GM19239 (cell line): ENCODE measurements at regions not wholly inside any gene's neighbourhood (a gene's known extent, or its start where the extent isn't known, plus 50 kb on each side); places are given as distances from the start of the nearest gene placed in this dataset.

Source experiments
- DNase-seq: peaks from one replicate; pipeline ENCODE4 v3.0.0; 2011; ENCODE audit warnings: low spot score; ENCODE audit not compliant: insufficient read length
- FAIRE-seq: peaks from 2 replicates; lab custom pipeline; 2011; peaks lifted over from hg19 to GRCh38; lab: Jason Lieb, UNC

- no peak for DNase-seq
- no peak for FAIRE-seq
These were observed 51.7 kb upstream of the MED4 start for GRCh38 chr13:48146636-48147035.

GRCh38 chr13:48146122-48146521 lies 51.2 kb upstream of the MED4 start:
- no peak for DNase-seq
- FAIRE-seq = no peak
